NOMO-1 (cell line): ENCODE measurements at regions not wholly inside any gene's neighbourhood (a gene's known extent, or its start where the extent isn't known, plus 50 kb on each side); places are given as distances from the start of the nearest gene placed in this dataset.
"Not testable (repeated sequence)": the region's sequence is repeated elsewhere in the genome, so short reads cannot be mapped to it uniquely, and the experiment has no call there.

Source experiments
- DNase-seq, 2 experiments: peaks; one replicate each; lab custom pipeline; 2025; ENCODE audit not compliant: unreplicated experiment in 2 of 2; lab: John Stamatoyannopoulos, UW

GRCh38 chr2:142416996-142417395 lies 286.2 kb upstream of the LRP1B start:
- no peak for DNase-seq

GRCh38 chr2:142415461-142415860 lies 284.6 kb upstream of the LRP1B start:
- no peak for DNase-seq

GRCh38 chr2:142398212-142398611 lies 267.4 kb upstream of the LRP1B start:
- DNase-seq, result no peak

- DNase-seq, result no peak
Measured at GRCh38 chr2:142395291-142395690, 264.5 kb upstream of the LRP1B start.

GRCh38 chr2:142380372-142380771 lies 249.6 kb upstream of the LRP1B start:
- no peak for DNase-seq

- not testable (repeated sequence) for DNase-seq
Measured at GRCh38 chr2:142362069-142362468, 231.3 kb upstream of the LRP1B start.

GRCh38 chr2:142347751-142348150 lies 216.9 kb upstream of the LRP1B start:
- DNase-seq, result no peak

GRCh38 chr2:142339261-142339660 lies 208.4 kb upstream of the LRP1B start:
- DNase-seq, result no peak

- DNase-seq, result no peak
Measured at GRCh38 chr2:142332196-142332595, 201.4 kb upstream of the LRP1B start.

- no peak for DNase-seq
Measured at GRCh38 chr2:142330458-142330857, 199.6 kb upstream of the LRP1B start.

GRCh38 chr2:142325870-142326269 lies 195.1 kb upstream of the LRP1B start:
- no peak for DNase-seq

- no peak for DNase-seq
Measured at GRCh38 chr2:142323206-142323605, 192.4 kb upstream of the LRP1B start.

GRCh38 chr2:142321706-142322280 lies 191.0 kb upstream of the LRP1B start:
- no peak for DNase-seq

- DNase-seq, result no peak
Measured at GRCh38 chr2:142320067-142320466, 189.3 kb upstream of the LRP1B start.

- DNase-seq, result no peak
Measured at GRCh38 chr2:142316049-142316448, 185.2 kb upstream of the LRP1B start.

- DNase-seq, result no peak
Measured at GRCh38 chr2:142315346-142315745, 184.5 kb upstream of the LRP1B start.

- no peak for DNase-seq
Measured at GRCh38 chr2:142314164-142314563, 183.3 kb upstream of the LRP1B start.

GRCh38 chr2:142310530-142310929 lies 179.7 kb upstream of the LRP1B start:
- no peak for DNase-seq

- DNase-seq, result no peak
Measured at GRCh38 chr2:142308744-142309143, 177.9 kb upstream of the LRP1B start.

- DNase-seq, result no peak
Measured at GRCh38 chr2:142307616-142308115, 176.8 kb upstream of the LRP1B start.

GRCh38 chr2:142307086-142307485 lies 176.3 kb upstream of the LRP1B start:
- DNase-seq, result no peak

GRCh38 chr2:142306131-142306530 lies 175.3 kb upstream of the LRP1B start:
- DNase-seq, result no peak

GRCh38 chr2:142300517-142300916 lies 169.7 kb upstream of the LRP1B start:
- no peak for DNase-seq
